GM21360 (cell line): ENCODE measurements at regions not wholly inside any gene's neighbourhood (a gene's known extent, or its start where the extent isn't known, plus 50 kb on each side); places are given as distances from the start of the nearest gene placed in this dataset.
"Not testable (repeated sequence)": the region's sequence is repeated elsewhere in the genome, so short reads cannot be mapped to it uniquely, and the experiment has no call there.

ENCODE experiments used
- ATAC-seq: cut with Tn5 transposase; IDR thresholded peaks from one replicate; pipeline ENCODE4 v1.9.1; 2021; ENCODE audit warnings: mild to moderate bottlenecking, moderate library complexity; ENCODE audit not compliant: unreplicated experiment

DNA sequence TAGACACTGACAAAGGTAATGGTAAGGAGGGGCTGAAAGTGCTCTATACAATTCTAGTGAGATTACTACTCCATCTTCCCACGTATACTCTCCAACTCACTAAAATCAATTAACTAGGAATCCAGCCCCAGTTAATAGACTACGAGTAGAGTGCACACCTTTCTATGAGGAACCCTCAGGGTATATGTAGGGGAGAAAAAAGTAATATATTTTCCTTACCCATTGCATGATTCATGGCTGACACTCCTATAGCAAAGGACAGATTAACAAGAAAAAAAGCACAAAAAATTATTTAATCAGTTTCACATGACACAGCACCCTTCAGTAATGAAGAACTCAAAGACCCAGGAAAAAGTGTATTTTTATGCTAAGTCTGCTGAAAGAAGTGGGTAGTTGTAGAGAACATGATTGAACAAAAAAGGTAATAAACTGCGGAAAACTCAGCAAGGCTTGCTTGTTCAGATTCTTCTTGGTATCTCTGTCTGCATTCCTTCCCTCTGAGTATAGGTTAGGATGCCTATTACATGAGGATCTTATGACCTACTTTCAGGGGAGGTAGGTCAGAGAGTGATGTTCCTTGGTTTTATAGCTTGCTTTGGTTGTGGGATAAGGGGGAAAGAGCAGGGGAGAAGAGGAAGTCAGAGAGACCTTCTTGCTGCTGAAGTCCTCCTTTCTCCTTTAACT lies 342.0 kb upstream of the DLGAP1 start:
- no peak for ATAC-seq

- no peak for ATAC-seq
Observed at GRCh38 chr18:4789506-4789905, 334.4 kb upstream of the DLGAP1 start.

DNA sequence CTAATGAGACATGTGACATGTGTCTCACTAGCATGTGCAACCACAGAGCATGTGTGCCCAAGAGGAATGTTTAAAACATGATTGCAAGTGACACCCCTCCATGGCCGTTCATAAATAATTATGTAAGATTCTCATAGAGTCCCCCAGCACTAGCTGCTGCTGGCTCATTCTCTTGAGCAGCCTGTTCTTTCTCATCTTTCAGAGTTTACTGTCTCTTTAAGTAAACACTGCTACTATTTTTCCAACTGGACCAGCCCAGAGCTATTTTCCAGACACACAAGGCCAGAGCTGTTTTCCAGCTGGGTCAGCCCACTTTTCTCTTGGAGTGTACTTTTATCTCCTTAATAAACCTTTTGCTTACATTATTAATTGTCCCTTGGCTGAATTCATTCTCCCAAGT lies 326.8 kb upstream of the DLGAP1 start:
- ATAC-seq: no peak

- ATAC-seq: no peak
Observed at GRCh38 chr18:4765401-4765800, 310.3 kb upstream of the DLGAP1 start.

DNA sequence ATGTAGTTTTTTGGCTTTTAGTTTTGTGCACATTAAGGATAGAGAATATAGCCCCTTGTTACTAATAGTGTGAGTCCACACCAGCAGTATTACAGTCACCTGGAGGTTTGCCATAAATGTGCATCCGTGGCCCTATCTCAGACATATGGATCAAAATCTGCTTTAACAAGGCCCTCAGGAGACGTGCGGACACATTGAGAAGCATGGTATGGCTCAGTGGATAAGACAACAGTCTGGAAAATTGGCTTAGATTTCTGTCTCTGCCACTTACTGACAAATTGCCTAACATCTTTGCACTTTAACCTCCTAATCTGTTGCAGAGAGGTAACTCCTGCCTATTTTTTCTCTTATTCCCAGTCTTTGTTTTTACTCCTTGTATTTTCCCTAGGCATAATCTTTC lies 307.2 kb upstream of the DLGAP1 start:
- ATAC-seq: no peak

DNA sequence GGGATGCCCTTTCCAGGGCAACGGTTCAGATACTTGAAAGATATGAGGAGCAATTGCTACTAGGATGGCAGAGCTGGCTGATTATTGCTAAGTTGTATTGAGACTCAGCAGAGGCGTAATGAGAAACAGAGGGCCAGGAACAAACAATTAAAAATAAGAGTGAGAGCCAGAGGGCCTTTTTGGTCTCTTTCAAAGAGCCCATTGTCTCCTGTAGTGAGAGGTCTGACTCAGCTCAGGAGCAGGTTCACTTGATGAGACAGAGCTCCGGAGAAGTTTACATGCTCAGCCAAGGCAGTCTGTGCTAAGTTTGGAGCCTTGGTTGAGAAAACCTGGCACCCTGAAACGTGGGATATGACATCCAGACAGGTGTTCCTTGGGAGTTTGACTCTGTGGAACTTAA lies 303.9 kb upstream of the DLGAP1 start:
- no peak for ATAC-seq

- ATAC-seq: no peak
Observed at GRCh38 chr18:4755848-4756247, 300.7 kb upstream of the DLGAP1 start.

DNA sequence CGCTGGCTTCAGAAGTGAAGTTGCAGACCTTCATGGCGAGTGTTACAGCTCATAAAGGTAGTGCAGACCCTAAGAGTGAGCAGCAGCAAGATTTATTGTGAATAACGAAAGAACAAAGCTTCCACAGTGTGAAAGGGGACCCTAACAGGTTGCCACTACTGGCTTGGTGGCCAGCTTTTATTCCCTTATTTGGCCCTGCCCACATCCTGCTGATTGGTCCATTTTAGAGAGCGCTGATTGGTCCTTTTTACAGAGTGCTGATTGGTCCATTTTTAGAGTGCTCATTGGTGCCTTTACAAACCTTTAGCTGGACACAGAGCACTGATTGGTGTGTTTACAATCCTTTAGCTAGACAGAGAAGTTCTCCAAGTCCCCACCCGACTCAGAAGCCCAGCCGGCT lies 298.0 kb upstream of the DLGAP1 start:
- ATAC-seq: not testable (repeated sequence)

- ATAC-seq: no peak
Observed at GRCh38 chr18:4751523-4751922, 296.4 kb upstream of the DLGAP1 start.

GRCh38 chr18:4750393-4751346 lies 295.6 kb upstream of the DLGAP1 start:
- ATAC-seq: no peak

DNA sequence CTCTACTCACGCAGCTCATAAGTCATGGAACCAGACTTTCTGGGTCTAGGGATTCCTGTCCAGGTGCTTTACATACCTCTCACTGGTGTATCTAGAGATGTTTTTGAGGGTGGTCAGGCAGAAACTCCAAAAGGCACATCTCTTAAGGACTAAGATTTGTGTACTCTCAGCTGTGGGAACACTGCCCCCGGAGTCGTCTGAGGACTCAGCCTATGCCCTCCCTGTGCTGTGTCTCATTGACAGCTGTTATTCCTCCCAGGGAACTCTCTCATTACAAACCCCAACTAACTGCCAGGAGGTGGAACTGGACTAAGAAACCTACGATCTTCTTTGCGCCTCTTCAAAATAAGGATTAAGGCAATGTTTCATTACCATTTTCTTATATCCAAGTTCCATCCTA lies 293.9 kb upstream of the DLGAP1 start:
- ATAC-seq: no peak

DNA sequence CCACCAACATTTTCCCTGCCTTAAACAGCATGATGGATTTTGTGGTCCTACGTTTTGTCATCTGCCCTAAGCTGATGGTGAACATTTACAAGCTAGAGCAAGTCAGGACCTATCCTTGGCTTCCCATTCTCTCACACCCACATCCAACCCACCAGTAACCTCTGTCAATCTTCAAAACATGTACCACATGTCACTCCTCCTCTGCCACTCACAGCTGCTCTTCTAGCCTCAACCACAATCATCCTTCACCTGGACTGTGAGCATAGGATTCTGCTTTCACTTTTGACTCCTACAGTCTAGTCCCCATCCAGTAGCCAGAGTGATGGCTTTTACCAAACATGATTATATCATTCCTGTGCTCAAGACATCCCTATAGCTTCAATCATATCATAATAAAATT lies 279.8 kb upstream of the DLGAP1 start:
- ATAC-seq: no peak

DNA sequence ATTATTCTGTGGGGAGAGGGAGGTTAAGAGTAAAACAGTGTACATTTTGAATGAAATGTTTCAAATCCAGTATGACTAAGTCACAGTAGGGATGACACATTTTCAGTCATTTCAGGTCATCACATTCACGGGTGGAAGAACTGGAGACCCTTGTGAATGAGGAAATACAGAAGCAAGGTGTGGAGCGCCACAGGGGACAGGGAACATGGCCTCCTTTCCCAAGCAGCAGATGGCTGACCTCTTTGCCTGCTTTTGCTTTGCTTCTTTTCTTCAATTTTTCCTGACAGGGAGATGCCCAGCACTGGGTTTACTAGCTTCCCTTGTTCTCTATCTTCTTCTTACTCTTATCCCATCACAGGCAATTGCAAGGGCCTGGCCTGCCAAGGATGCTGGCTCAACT lies 278.9 kb upstream of the DLGAP1 start:
- ATAC-seq: no peak

- ATAC-seq: no peak
Observed at GRCh38 chr18:4721545-4721944, 266.4 kb upstream of the DLGAP1 start.

DNA sequence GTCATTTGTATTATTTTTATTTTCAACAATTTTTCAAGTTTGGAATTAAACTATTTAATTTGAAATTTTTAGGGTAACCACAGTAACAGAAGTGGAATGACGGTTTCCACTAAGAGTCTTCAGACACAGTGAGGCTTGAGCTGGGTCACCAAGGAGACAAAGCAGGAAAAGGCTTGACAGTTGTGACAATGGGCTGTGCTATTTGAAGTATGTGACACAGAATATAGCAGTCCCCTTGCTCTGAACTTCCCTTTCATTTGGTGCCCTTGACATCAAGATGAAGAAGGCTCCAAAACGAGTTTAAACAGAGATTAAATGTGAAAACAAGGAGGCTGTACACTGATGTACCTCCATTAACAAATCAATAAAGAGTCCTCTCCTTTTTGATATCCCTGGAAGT lies 265.4 kb upstream of the DLGAP1 start:
- ATAC-seq: no peak

- ATAC-seq: no peak
Observed at GRCh38 chr18:4705894-4706293, 250.8 kb upstream of the DLGAP1 start.

DNA sequence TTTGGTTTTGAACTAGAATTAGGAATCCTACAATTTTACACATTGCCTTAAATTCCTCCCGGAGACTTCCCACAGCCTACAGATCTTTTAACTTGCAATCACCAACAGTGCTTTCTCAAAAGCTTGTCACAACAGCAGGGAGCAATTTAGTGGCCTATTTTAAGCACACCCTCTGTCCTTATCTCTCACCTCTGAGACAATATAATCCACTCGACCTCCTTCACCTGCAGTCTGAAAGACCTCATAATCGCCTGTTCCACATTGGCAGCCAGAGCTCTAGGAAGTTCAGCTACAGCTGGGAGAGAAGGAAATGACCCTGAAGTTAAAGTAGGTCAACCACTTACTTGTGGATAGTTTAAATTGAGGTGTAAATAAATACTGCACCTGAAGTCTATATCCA lies 249.7 kb upstream of the DLGAP1 start:
- ATAC-seq: no peak

DNA sequence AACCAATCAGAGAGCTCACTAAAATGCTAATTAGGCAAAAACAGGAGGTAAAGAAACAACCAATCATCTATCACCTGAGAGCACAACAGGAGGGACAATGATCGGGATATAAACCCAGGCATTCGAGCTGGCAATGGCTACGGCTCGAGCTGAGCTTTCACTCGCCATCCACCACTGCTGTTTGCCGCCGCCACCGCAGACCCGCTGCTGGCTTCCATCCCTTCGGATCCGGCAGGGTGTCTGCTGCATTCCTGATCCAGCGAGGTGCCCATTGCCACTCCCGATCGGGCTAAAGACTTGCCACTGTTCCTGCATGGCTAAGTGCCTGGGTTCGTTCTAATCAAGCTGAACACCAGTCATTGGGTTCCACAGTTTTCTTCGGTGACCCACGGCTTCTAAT lies 236.7 kb upstream of the DLGAP1 start:
- ATAC-seq: no peak

DNA sequence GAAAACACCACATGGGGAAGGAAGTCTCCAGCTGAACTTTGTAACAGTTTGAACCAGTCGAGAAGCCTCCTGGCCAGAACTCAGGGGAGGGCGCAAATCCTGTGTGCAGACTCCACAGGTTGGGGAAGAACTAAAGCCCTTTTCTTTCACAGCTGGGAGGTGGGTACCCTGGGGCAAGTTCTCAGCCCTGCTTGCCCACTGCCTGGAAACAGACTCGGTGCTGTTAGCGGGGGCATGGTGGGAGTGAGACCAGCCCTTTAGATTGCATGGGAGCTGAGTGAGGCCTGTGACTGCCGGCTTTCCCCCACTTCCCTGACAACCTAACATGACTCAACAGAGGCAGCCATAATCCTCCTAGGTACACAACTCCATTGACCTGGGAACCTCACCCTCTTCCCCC lies 223.6 kb upstream of the DLGAP1 start:
- ATAC-seq: not testable (repeated sequence)

DNA sequence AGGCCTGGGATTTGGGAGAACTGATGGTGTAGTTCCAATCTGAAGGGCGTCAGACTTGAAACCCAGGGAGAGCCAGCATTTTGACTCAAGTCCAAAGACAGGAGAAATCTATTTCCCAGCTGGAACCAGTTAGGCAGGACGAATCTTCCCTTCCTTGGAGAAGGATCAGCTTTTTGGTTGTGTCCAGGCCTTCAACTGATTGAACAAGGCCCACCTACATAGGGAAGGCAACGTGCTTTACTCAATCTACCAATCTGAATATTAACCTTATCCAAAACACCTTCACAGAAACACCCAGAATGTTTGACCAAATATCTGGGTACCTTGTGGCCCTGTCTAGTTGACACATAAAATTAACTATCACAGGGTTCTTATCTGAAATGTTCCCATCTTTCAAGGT lies 221.9 kb upstream of the DLGAP1 start:
- ATAC-seq: no peak

DNA sequence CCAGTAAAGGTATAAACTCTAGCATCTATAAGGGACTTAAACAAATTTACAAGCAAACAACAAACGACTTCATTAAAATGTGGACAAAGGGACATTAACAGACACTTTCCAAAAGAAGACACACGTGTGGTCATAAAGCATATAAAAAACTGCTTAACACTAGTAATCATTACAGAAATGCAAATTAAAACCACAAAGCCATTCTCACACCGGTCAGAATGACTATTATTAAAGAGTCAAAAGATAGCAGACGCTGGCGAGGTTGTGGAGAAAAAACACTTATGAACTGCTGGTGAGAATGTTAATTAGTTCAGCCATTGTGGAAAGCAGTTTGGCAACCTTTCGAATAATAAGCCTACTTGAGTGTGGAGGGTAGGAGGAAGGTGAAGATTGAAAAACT lies 217.1 kb upstream of the DLGAP1 start:
- no peak for ATAC-seq

GRCh38 chr18:4658804-4659203 lies 203.7 kb upstream of the DLGAP1 start:
- no peak for ATAC-seq
